ENCODE measurements at regions not wholly inside any gene's neighbourhood (a gene's known extent, or its start where the extent isn't known, plus 50 kb on each side); places are given as distances from the start of the nearest gene placed in this dataset.

DNA sequence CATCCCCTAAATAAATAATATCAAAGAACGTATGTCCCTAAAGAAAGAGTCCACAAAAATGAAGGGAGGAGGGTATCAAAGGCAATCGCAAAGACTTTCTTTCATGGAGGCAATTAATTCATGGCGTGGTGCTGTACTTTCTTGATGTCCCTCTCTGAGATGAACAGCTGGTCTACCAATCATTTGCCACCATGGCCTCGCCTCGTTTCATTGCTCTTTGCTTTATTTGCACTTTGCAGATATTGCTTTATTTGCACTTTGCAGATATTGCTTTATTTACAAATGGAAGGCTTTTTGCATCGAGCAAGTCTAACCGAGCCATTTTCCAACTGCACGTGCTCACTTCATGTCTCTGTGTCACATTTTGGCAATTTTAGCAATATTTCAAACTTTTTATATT lies 104.0 kb upstream of the PTCH1 start:
- DNase-seq (ENCODE audit: low read depth), result no peak

DNA sequence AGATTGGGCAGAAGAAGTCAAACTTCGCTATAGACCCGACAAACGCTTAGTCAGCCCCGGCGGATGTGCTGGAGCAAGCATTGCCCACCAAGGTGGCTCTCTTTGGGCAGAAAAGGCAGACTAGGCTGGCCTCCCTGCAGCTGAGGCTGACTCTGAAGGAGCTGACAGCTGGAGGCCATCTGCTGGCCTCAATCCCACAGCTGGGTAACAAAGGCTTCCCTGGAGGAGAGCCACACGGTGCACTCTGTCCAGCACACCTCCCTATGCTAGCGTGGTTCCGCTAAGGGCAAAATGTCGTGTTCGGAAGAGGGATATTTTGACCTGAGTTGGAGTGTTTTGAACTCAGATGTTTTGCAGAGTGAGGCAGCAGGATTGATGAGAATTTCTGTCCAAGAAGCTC lies 103.5 kb upstream of the PTCH1 start:
- no peak for DNase-seq (ENCODE audit: low read depth)

DNA sequence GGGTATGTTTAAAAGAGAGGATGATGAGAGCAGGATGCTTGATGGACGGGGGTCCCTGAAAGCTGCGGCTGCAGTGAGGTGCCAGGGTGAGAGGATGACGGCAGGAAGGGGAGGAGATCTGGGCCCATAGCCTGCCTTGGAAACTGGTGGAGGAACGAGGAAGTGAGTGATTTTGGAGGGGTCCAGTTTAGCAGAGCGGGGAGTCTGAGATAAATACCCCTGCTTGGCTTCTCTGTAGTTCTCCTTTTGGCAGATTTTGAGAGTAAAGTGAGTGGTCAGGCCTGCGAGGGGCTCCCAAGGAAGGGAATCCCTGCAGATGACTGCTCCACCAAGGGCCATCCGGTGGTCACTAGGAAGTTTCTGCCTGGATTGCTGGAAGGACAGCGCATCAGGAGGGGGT lies 98.5 kb upstream of the PTCH1 start:
- DNase-seq (ENCODE audit: low read depth), result no peak

DNA sequence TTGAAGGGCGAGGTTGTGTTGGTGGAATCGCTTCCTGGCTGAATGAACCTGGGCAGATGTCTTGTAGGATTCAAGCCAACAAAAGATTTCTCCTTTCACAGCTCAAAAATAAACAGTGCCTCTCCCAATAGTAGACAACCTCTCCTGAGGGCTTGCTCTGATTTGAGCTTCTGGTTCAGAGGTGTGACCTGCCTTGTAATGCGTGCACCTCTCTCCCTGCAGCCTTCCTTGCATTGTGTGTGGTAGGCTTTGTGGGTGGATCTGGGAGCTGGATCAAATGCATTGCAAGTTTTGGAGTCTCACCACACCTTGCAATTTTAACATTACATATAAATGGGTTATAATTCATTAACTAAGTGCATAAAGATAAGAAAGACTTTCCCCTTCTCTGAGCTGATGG lies 96.9 kb upstream of the PTCH1 start:
- DNase-seq (ENCODE audit: low read depth), result no peak

DNA sequence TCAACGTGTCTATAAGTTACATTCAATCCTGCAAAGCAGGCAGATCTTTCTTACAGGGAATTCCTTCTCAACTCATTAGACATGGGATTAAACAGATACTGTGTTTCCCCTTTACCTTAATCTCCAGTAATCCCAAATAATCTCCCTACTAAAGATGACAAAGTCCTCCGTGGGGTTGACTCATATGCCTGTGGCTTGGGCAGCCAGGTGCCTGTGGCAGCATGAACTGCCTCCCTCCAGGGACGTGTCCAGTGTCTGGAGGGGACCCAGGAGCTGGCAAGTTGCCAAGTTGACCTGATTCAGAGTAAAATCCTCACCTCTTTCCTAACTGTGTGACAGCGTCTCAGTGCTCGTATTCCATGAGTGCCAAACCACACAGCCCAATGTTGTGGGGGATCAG lies 94.6 kb upstream of the PTCH1 start:
- DNase-seq (ENCODE audit: low read depth), result no peak

DNA sequence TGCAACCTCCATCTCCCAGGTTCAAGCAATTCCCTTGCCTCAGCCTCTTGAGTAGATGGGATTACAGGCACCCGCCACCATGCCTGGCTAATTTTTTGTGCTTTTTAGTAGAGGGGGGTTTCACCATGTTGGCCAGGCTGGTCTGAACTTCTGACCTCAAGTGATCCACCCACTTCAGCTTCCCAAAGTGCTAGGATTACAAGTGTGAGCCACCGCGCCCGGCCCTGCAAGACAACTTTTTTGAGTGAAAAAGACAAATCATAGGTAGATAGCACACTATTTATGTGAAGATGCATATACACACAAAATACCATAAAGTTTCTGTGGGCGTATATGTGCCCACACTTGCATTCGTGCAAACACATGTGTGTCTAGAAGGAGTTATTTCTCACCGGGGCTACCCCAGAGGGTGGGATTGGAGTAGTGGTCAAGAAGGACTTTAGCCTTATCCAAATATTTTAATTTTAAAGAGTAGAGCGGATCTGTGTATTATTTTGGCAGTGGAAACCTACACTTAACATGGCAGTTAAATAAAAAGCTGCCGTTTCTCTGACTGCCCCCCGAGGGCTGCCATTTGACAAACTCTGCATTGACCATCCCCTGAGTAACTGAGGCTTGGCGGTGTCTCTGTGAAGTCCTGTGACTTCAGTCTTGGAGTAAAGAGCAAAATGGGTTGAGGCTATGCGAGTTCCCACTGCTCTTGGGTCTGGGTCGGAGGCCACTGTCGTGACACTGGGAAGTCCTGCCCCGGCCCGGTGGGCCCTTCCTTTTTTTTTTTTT lies 93.4 kb upstream of the PTCH1 start:
- DNase-seq (ENCODE audit: low read depth), result no peak

DNA sequence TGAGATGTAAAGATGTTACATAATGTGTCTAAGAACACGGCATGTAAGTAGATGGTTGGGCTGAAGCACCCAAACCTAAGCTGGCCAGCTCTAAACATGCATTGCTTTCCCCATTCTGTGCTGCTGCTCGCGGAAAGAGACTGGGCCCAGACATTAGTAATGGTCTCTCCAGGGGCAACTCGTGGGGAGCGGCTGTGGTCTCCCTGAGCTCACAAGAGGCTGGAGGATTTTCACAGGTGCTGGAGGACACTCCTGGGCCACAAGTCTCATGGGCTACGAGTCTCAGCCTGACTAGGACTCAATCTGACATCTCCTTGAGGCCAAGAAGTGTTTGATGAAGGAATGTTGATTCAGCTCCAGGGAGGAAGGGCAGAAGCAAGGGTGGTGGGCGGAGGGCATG lies 92.7 kb upstream of the PTCH1 start:
- DNase-seq (ENCODE audit: low read depth), result no peak

DNA sequence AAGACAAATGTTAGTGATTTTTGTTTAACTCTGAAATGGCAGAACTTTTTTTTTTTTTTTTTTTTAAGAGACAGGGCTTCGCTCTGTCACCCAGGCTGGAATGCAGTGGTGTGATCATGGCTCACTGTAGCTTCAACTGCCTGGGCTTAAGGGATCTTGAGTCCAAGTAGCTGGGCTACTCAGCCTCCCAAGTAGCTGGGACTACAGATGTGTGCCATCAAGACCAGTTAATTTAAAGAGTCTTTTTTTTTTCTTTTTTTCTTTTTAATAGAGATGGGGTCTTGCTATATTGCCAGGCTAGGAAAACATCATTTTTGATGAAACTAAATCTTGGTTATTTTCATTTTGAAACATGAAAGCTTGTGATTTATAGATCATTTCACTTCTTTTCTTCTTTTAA lies 91.6 kb upstream of the PTCH1 start:
- no peak for DNase-seq (ENCODE audit: low read depth)

DNA sequence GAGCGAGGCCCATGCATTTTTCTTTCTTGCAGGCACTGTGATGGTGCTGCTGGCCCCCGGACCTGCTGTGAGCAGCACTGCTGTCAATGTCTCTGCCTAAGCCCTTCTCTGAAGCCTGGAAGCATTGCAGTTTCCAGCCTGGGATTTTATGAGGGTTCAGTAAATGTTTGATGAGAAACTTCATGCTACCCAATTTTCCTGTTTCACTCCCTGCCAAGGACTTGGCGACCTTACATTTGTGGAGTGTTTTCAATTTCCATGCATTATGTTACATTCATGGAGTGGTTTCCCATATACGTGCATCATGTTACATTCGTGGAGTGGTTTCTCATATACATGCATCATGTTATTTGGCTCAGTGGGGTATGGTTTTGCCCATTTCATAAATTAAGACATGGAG lies 90.7 kb upstream of the PTCH1 start:
- no peak for DNase-seq (ENCODE audit: low read depth)

DNA sequence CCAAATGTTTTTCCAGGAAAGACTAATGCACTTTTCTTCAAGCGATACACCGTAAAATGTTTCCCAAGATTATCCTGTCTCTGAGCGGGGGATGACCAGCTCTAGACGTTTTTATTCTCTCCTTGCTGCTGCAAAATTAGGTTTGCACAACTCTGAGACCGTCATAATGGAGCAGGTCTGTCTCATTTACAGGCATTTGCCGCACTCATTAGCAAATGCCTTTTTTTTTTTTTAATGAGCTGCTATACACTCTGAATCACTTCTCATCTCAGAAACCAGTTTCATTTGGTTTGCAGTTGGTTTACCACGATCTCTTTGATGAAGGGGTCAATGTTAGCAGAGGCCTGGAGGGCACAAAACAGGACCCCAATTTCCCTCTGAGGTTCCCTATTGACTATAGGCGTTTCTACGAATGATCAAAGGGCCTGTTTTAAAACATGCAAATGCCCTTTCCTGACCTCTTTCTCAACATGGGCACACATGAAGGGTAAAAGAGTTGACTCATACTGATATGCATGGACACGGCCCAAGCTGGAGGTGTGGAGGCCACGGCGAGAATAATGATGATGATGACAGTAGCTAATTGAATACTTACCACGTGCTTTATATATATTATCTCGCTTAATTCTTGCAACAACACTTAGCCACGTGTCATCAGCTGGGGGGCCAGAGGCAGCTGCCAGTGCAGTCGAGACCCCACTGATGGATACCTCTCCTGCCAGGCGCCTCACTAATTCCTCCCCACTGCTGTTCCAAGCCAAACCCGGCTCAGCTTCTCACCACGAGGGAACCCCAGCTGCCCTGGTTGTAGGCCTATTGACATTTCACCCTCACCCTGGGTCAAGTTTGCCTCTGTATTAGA lies 89.9 kb upstream of the PTCH1 start:
- no peak for DNase-seq (ENCODE audit: low read depth)

DNA sequence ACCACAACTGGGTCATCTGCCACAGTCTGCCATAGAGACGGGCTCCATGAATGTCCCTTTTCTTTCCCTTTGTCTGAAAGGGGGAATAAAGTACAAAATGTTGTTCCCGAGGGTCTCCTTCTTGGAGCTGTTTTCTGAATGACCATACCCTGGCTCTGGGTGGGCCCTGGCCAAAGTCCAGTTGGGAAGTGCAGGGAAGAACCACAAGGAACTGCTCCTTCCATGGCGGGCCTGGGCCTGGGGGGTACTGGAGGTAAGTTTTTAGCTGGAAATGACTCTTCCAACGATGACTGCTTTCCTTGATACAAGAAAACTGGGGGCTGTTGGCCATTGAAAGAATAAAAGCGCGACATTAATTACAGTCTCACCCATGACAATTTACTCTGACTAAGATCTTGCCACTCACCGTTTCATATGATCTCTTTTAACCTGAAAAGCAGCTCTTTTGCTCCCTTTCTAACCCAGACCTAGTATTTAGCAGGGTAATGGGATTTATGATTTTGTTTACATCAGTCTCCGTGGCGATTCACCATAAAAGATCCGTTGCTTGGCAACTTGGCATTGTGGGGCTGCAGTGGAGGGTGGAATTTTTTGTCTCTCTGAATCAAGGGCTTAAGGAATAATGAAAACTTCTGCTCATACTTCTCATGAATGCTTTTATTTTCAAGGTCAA lies 89.2 kb upstream of the PTCH1 start:
- no peak for DNase-seq (ENCODE audit: low read depth)

DNA sequence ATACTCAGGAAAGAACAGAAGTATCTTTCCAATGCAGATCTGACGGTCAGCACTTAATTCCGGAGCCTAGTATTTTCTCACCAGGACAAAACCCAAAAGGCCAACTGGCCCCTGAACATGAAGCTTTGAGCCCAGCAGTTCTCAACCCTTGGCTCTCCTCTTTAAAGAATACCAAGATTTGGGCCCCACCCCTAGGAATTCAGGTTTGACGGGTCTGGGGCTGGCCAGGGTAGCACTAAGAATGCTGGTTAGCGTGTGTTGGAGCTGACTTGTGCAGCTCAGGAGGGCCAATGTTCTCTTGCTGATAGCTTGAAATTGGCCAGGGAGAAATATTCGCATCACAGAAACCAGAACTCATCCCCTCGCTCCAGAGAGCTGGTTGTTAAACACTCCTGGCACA lies 88.3 kb upstream of the PTCH1 start:
- no peak for DNase-seq (ENCODE audit: low read depth)

DNA sequence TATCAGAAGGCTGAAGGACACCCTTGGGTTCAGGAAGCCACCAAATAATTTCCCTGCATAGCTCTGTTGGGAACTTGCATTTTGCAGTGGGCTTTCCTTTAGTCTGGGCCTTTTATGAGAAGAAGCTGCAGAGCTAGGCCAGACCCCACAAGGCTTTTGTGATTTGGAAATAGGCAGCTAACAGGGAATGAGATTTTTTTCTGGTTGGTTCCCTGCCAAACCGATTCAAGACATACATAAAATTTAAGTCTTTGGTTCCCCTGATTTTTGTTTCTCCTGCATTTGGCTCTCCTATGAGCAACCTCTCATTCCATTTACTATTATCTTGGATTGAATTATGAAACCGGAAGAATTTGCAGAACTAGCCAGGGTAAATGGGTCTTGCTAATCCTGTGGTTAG lies 81.5 kb upstream of the PTCH1 start:
- DNase-seq (ENCODE audit: low read depth), result no peak

DNA sequence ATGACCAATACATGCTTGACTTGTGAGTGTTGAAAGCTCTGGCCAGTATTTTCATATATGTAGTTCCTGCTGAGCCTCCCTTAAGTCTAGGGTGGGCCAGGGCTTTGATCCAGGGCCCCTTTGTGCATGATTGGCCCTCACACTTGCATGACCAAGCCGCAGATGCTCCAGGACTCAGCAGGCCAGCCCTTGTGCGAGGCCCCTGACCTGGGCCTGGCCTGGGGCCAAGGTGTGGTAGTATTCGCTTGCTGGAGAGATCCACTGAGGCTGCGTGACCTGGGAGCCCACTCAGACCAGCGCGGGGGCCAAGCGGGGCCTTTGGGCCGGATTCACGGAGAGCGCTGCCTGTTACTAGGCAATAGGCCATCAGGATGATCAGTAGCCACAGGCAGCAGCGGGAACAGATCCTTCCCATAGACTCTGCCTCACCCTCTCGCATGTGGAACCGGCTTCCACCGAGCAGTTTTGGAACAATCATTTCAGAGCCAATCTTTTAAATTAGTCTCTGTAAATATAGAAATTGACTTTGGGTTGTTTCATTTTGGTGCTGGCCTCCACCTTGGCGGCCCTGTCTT lies 79.0 kb upstream of the PTCH1 start:
- no peak for DNase-seq (ENCODE audit: low read depth)

DNA sequence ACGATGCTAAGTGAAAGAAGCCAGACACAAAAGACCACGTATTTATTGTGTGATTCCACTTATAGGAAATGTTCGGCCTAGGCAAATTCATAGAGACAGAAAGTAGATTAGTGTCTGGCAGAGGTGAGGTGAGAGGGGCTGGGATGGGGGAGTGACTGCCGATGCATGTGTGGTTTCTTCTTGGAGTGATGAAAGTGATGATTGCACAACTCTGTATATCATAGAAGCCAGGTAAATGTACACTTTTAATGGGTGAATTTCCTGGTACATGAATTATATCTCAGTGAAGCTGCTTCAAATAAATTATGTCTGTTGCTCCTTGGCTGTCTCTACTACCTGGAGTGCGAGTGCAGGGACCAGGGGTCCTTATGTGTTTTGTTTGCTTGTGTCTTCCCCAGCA lies 76.2 kb upstream of the PTCH1 start:
- no peak for DNase-seq (ENCODE audit: low read depth)

DNA sequence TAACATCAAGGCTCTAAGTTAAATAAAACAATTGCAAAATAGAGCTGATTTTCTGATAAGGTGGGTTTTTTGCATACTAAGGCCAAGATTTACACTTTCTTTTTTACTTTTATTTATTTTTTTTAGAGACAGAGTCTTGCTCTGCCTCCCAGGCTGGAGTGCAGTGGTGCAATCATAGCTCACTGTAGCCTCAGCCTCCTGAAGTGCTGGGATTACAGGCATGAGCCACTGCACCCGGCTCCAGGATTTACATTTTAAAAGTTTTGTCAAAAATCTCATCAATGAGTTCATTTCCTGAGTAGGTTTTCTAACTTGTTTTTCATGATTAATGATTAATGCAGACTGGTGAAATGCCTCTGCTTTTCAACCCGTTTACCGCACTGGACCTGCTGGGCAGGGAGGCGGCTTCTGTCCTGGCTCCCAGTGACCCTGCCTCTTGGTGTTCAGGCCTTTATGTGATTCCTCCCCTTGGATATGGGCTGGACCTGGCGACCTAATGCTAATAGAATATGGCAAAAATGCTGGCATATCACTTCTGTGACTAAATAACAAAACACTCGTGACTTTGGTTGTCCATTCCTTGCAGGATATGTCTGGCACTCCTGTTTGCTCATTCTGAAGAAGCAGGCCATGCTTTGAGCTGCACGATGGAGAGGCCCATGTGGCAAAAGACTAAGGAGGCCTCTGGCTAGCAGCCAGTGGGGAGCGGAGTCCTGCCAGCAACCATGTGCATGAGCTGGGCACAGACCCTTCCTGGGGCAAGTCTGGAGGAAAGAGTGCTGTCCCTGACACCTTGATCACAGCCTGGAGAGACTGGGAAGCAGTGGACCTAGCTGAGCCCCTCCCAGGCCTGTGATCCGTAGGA lies 72.2 kb upstream of the PTCH1 start:
- DNase-seq (ENCODE audit: low read depth), result no peak

DNA sequence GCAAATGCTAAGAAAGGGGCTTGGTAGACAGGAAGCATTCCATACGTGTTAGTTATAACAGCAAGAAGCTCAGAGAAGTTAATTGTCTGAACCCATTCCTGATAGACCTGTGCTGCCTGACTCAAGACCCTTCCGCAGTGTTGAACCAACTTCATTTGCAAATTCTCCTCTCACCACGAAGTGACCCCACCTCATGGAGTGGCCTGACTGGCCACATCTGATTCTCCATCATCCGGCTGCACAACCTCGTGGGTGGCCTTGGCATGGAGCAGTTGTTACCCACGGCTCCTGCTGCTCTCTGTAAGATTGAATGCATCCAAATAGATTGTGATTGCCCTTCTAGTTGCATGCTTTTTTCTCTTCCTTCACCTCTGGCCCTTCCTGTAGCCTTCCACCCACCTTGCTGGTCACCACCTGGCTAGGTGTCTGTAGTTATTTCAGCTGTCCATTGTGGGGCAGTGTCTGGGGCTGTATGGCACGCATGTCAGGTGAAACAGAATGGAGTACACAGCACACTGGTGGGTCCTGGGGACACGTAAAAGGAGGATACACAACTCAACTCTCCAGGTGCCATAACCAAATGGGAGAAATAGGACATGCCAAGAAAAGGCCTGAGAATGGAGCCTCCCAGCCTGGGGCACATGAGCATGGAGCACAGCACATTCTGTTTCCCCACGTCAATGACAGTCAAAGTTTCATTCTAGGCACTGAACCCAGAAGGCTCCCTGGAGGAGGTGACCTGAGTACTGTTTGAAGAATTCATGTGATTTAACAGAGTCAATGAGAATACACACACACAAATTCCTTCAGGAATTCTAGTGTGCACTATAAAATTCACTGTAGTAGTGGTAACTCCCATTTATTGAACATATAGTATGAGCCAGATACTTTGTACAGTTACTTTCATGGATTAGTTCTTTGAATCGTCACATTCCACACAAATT lies 70.5 kb upstream of the PTCH1 start:
- DNase-seq (ENCODE audit: low read depth), result no peak

DNA sequence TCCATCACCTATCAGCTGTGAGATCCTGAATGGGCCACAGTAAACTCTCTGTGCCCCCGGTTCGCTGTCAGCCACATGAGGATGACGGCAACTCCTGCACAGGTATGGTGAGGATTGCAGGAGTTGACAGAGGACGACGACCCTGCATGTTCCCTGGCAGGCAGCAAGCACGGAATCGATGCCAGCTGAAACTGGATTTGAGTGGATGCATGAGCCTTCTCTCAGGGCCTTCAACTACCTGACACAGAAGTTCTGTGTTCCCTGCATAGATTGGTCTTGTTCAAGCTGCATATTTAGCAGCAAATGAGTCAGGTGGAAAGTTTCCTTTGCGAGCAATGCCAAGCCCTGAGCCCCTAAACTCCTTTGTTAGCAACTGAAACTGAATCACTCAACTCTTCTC lies 69.6 kb upstream of the PTCH1 start:
- no peak for DNase-seq (ENCODE audit: low read depth)

DNA sequence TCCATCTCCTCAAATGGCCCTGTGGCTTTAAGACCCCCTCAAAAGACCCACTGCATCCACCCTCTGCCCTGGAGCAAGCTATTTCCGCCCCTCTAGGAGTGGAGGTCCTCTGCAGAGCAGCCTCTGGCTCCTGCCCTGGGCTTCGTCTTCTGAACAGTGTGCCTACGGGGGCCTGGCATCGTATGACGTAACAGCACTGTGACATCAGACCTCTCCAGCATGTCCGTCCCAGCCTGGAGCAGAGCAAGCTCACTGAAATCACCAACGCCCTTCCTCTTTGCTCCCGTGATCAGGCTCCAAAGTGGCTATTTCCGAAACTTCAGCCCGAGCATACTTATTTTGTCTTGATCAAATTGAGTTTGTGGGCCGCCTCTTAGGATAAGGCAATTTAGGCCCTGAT lies 69.1 kb upstream of the PTCH1 start:
- no peak for DNase-seq (ENCODE audit: low read depth)

DNA sequence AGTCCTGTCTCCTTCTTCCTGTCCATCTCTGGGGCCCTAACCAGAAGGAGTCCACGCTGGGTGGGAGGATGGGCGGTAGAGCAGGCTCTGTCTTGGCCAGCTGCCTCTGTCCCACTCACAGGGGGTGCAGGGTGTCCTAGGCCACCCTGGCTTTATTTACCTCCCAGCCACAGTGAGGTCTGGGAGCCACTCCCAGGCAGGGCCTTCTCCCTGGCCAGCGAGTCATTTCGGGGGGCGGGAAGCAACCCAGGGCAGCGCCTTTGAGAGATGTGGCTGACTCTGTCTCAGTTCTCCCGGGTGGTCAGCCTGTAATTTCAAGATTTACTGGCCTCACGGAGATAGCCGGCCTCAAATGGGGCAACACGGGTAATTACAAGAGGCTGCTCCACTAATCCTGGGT lies 67.4 kb upstream of the PTCH1 start:
- DNase-seq (ENCODE audit: low read depth), result no peak

DNA sequence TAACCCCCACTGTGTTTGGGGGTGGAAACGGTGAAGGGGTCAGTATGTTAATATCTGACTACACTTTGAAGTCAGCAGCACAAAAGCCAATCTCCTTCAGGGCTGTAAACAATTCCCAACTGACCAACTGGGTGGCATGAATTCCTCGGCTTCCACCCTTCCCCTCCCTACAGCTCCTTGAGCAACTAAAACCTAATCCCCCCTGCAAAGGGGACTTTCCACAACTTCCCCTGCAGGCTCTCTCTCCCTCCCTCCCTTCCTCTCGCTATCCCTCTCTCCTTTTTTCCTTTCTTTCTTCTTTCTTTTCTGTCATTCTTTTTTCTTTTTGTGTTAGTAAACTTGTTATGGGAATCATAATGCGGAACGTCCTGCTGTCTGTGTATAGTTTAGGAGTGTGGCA lies 65.1 kb upstream of the PTCH1 start:
- DNase-seq (ENCODE audit: low read depth), result no peak

Measured in stimulated activated CD8-positive, alpha-beta memory T cell treated with anti-CD3 and anti-CD28 coated beads, Interleukin-12 subunit alpha, Interleukin-12 subunit beta, amount 100 ng/mL, for 4 hours (primary cell).